A204.1 (cell line): ENCODE measurements at regions not wholly inside any gene's neighbourhood (a gene's known extent, or its start where the extent isn't known, plus 50 kb on each side); places are given as distances from the start of the nearest gene placed in this dataset.
"Not testable (repeated sequence)": the region's sequence is repeated elsewhere in the genome, so short reads cannot be mapped to it uniquely, and the experiment has no call there.

Experiments used
- FAIRE-seq: peaks from 2 replicates; lab custom pipeline; 2012; peaks lifted over from hg19 to GRCh38; lab: Jason Lieb, UNC

DNA sequence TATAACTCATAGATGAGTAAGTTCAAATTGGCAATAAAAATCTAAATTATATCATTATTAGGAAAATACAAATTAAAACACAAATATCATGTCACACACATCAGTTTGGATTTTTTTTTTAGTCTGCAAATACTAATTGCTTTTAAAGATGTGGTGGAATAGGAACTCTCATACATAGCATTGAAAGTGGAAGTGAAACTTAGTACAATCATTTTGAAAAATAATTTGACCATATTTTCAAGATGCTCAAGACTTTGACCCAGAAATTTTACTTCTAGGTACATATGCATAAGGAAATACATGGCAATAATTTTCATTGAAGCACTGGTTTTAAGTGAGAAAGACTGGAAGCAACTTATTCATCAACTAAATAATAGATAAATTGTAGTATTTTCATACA is 147.5 kb upstream of the SMIM31 start:
- FAIRE-seq: no peak

DNA sequence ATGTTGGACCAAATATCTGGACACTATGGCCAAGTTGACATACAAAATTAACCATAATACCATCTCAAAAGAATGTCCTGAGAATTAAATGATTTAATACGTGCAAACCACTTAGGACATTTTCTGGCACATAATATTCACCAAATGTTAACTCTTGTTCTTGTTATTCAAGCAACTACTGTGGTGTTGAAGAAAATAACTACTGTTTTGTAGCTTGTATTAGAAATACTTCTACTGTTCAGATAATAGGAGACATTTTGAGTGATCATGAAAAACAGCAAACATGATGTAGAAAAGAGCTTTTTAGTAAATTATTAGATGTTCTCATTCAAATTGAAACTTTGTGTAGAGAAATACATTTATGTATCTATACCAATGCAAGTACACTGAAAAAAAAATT is 140.7 kb upstream of the SMIM31 start:
- no peak for FAIRE-seq

DNA sequence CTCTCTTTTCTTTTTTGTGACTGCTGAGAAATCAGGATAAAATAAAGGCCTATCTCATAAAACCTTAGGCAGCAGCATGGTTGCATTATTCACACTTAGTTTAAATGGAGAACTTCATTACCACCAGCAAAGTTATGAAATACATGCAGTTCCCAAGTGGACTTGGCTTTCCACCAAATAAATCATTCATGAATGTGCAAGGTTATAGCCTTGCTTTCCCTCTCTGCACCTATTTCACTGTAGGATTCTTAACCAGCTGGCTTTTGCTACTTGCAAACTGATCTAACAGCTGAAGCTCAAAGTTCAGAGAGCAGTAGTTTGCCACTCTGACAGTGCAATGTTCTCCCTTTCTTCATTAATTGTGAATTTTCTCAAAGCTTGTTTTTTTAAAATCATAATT is 140.1 kb upstream of the SMIM31 start:
- no peak for FAIRE-seq

DNA sequence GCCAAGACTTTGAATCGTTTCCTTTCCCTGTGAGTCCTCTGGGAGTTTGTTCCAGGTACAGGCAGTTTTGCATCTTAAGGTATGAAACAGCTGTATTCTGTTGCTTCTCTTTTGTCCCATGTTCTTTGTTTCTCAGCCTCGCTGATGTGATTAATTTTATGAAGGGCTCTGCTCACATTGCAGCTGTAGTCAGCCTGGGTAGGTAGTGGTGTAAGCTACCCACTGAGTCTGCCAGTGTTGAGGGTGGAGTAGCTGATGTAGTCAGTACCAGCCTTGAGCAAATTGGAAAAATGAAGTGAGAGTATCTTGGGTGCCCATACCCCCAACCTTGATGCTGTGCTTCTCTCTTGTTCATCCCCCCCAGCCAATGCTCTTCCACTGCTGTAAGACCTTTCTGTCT is 139.6 kb upstream of the SMIM31 start:
- no peak for FAIRE-seq

DNA sequence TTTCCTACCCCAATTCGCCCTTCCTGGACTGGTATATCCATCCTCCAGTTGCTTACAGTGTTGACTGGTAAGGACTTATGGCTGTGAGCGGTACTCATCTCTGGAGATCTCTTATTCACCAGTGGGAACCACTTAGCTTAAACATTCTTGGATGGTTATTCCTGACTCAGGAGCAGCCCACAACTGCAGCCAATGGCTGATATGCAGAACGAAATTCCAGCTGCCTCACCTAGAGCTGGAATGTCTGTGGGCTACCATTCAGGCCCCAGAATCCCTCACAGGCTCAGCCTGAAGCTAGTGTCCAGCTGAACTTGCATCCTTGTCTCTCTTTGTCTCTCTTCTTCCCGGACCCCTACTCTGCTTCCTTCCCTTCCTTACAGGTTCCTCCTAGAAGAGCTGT is 138.9 kb upstream of the SMIM31 start:
- FAIRE-seq: no peak

DNA sequence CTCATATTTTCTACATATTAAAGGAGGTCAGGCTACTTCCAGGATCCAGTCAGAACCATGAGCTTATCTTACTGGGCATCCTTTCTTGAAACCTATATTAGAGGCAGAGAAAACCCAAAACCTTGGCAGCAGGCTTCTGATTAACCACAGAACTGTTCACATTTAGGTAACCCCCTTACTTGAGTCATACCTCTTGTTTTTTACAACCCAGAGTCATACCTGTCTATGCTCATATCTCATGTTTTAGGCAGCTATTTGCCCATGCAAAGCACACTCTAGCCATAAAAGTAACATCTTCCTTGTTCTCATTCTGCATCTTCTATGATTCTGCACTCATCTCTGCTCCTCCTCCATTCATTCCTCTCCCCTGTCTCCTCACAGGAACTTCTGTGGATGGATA is 138.0 kb upstream of the SMIM31 start:
- no peak for FAIRE-seq

DNA sequence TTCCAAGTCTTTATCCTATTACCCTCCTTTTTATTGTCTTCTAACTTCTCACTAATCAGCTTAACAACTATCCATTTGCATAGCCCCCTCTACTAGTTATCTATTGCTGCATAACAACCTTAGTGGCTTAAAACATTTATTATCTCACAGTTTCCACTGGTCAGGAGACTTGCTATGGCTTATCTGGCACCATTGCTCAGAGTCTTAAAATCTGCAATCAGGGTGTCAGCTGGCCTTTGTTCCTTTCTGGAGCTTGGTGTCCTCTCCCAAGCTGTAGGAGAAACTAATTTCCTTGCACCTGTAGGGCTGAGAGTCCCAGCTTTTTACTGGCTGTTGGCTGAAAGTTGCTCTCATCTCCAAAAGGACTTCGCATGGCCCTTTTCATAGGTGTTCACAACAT is 137.0 kb upstream of the SMIM31 start:
- no peak for FAIRE-seq

DNA sequence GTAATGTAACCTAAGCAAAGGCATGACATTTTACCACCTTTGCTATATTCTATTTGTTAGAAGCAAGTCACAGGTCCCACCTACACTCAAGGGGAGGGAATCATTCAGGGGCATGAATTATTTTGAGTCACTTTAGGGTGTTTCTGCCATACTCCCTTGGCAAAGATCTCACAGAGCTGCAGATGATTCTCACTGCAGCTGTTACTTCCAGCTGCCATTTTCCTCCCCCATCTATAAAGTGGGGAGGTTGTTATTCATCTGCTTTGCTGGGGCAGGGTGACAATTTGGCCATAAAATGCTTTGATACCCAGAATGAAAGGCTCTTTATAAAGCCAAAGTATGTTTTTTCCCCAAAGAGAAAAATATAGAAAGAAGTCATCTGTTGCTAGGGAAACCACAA is 136.5 kb upstream of the SMIM31 start:
- FAIRE-seq: no peak

DNA sequence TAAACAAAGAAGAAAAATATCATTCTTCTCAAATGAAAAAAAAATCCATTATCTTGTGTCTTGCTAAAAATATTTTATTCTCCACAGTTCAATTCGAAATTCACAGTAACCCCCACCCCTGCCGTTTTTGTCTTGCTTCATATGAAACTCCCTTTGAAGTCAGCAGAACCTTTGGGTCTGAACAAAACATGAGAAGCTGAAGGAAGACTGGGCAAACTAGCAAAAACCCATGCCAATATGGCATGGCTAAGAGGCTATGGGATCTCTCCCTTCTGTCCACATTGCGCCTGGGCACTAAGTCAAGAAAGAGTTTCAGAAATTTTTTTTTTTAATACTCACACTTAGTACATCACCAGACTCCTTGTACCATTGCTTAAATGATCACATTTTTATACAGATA is 136.0 kb upstream of the SMIM31 start:
- FAIRE-seq: no peak

DNA sequence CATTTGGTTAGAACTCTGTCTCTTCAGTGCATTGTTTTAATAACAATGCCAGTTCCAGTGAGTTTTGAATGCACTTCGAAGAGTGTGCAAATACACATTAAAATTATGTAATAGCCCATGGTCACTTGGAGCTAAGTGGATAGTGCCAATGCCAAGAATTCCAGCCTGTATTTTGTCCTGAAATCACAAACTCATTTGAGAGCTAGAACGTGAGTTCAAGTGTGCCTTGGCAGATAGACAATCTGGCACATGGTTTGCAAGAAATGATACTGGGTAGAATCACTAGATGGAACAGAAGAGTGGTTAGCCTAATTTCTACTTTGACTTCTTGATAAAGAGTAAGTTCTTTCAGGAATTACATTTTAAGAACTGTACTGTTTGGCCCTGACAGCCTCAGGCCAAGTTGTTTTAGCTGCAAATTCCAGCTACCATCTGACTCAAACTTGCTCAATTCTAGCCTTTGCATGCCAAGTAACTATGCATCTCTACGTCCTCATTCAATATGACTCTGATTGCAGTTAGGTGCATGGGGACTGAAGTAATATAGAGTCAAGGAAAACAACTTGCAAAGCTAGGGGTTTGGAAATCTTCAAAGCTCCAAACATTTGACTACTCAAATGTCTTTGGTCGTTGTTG is 131.9 kb upstream of the SMIM31 start:
- FAIRE-seq: no peak

DNA sequence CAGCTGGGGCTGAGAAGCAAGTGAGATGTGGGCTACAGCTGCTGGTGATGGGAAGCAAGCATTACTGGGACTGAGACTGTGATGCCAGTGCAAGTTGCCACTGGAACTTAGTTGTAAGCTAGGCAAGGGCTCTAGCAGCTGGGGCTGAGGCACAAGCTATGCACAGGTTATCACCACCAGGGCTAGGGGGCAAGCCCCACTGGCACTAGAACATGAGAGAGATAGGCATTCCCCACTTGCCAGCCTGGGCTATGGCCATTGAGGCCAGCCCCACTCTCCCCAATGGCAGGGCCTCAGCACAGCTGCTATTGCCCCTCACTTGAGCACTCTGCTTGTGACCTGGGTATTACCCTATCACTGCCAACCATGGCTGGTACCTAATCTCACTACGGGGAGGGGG is 130.8 kb upstream of the SMIM31 start:
- FAIRE-seq: no peak

DNA sequence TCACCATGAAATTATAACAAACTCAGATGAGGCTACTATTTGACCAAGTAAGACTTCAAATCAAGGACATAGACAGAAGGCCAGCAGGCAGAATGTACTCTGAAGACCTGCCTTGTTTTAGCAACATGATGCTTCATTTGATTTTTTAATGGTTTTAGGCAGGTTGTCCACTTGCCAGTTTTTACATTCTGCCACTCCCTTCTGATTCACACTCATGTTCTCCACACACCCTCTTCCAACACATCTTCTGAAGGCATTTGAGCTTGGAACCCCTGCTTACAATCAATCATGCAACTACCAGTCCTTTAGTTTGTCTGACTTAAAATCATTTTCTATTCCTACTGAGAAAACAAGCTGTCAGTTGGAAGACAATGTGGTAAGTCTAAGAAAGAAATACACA is 114.9 kb upstream of the SMIM31 start:
- FAIRE-seq: no peak

DNA sequence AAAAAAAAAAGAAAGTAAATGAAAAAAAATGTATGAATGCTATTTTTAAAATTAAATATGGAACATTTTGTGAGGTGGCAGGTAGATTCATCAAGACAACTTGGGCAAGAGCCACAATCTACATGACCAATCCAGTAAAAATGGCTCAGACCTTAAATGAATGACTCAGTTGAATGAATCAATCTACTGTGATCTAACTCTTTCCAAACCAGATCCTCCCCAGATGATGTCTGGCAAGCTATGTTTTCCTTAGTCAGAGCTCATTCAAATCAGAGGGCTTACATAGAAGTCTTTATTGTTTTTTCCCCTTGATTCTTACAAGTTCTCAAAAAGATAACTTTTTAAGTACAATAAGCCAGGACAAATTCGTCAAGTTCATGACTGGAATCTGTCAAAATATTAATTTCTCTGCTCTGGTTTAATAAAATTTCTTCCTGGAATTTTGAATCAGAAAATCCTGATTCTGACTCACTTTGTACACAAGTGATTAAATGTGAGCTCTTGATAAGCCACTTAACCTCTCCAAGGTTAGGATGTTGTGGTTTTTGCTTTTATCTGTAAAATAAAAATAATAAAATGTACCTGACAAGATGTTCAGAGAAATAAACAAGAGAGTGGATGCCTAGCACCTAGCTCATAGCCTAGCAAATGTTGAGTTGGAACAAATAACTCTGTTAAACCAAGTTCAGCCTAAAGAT is 105.6 kb upstream of the SMIM31 start:
- no peak for FAIRE-seq

DNA sequence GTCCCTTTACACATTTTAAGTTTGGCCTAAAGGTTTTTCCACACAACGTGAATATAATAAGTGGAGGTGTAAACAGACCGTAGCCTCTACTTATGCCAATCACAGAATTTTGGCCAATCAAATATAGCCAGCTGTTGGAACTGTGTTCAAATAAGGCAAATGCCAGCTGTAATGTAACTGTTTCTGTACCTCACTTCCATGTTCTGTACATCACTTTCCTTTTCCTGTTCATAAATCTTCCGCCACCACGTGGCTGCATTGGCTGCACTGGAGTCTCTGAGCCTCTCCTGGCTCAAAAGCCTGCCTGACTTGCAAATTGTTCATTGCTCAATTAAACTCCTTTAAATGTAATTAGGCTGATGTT is 105.1 kb upstream of the SMIM31 start:
- no peak for FAIRE-seq

DNA sequence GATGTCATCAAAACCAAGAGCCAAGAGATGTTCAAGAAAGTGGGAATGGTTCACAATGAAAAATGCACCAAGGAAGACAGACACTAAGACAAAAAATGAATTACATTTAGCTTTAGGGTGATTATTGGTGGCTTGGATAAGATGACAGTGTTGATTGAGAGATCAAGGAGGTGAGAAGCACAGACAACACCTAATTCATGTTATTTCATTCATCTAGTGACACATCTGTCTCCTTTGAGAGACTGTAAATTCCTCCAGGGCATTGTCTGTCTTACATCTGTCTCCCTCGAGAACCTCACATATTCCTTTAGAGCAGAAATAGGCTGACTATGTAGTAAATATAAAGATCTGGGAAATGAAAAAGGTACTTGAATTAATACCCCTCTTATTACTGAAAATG is 94.2 kb upstream of the SMIM31 start:
- FAIRE-seq: no peak

DNA sequence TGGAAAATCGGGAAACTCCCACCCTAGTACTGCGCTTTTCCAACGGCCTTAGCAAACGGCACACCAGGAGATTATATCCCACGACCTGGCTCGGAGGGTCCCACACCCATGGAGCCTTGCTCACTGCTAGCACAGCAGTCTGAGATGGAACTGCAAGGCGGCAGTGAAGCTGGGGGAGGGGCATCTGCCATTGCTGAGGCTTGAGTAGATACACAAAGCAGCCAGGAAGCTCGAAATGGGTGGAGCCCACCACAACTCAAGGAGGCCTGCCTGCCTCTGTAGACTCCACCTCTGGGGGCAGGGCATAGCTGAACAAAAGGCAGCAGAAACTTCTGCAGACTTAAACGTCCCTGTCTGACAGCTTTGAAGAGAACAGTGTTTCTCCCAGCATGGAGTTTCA is 77.8 kb upstream of the SMIM31 start:
- not testable (repeated sequence) for FAIRE-seq

DNA sequence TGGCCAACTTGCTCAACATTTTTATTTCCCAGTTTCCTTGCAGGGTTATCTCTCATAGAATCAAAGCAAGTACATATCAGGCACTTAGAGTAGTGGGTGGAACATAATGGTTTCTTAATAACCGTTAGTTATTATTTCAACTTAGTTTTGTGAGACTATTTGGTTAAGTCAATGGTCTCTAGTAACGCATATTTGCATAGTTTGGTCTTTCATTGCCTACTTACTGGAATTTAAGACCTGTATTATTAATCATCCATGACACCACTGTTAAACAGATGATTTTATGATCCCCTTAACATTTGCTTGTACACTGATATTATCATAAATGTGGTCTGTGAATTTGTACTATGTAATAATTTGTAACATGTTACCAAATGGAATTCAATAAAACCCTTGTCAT is 70.9 kb upstream of the SMIM31 start:
- no peak for FAIRE-seq

DNA sequence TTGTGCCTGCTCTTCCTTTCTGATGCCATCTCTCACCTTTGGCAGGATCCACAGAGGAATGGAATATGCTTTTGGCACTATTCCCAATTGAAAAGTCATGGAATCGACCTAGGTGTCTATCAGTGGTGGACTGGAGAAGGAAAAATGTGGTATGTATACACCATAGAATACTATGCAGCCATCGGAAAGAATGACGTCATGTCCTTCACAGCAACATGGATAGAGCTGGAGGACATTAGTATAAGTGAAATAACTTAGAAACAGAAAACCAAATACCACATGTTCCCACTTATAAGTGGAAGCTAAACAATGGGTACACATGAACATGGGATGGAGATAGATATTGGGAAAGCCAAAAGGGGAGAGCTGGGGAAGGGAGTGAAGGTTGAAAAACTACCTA is 58.3 kb upstream of the SMIM31 start:
- no peak for FAIRE-seq

DNA sequence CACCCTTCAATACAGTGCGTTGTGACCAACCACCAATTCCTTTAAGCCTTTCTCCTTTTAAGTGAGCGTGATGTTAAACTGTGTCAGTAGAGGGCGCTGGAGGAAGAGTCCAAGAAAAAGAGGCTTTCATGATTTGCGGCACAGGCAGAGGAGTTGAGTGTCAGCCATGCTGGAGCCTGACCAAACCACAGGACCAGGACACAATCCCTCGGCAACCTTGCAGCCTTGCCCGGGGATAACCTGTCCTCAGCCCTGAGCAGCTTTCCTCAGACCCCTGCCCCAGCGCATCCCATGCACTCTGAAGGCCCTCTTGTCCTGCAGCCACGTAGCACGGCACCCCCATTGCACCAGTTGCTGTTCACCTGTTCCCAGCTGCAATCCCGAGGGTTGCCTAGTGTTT is 53.5 kb upstream of the SMIM31 start:
- FAIRE-seq: no peak

DNA sequence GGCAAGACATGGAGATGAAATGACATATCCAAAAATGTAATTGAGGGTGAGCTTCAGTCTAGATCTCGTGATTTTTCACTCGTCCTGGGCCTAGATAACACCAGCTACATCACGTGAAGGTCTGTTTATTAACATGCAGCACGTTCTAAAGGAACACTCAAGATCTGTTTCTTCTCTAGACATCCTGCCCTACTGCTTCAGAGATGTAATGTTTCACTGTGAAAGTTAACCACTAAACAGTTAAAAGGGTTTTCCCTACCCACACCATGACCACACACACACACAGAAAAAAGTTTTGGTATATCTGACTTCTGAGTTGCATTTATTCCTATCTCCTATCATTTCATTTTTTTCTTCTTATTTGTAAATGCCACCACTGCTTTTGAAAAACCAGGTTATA is 52.3 kb upstream of the SMIM31 start:
- no peak for FAIRE-seq
